ENCODE measurements at regions not wholly inside any gene's neighbourhood (a gene's known extent, or its start where the extent isn't known, plus 50 kb on each side); places are given as distances from the start of the nearest gene placed in this dataset.
"Not testable (repeated sequence)": the region's sequence is repeated elsewhere in the genome, so short reads cannot be mapped to it uniquely, and the experiment has no call there.

GRCh38 chr6:1230689-1231605, 81.0 kb upstream of the FOXQ1 start:
- DNase-seq (ENCODE audit: low read depth), result no peak

DNA sequence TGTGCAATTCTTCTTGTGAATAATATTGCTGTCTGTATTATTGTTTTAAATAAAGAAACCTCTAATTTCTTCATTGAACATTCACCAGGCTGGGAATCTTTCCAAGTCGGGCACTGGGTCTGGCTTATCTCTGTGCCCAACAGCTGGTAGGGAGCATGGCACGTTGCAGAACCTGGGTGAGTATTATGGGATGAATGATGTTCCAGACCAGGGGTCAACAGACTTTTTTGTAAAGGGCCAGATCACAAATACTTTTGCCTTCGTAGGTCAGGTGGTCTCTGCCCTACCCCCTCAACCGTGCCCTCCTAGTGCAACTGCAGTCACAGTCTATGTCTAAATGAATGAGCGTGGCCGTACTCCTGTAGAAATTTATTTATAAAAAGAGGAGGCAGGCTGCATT, 81.6 kb upstream of the FOXQ1 start:
- DNase-seq (ENCODE audit: low read depth), result no peak

GRCh38 chr6:1229808-1230207, 82.1 kb upstream of the FOXQ1 start:
- no peak for DNase-seq (ENCODE audit: low read depth)

DNA sequence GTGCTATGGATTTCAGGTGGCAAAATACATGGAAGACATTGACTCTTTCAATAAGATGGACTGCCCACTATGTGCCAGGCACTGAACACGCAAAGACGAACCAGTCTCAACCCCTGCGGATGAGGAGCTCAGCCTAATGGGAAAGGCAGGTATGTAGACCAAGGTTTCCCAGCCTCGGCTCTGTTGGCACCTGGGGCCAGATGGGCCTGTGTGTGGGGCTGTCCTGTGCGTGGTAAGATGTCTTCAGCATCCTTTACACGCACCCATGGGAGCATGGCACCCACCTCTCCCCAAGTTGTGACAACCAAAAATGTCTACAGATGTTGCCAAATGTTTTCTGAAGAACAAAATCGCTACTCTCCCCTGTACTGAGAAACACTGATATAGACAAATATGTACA, 82.6 kb upstream of the FOXQ1 start:
- DNase-seq (ENCODE audit: low read depth), result no peak

- DNase-seq (ENCODE audit: low read depth), result no peak
Measured at GRCh38 chr6:1228754-1229191, 83.1 kb upstream of the FOXQ1 start.

GRCh38 chr6:1227935-1228753, 83.8 kb upstream of the FOXQ1 start:
- no peak for DNase-seq (ENCODE audit: low read depth)

DNA sequence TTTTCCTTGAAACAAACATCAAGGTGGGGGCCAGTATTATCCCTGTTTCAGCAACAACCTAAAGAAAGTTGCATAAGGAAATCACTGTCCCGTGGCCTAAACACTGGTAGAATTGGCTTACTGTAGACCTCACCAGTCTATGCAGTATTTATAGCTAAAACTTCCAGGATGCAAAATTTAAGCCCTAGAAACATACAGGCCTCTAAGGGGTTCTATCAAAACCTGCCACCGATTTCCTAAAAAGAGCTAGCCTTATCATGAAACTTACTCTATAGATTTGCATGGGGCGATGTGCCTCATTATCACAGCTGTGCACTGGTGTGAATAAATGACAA, 84.3 kb upstream of the FOXQ1 start:
- no peak for DNase-seq (ENCODE audit: low read depth)

GRCh38 chr6:1226277-1227099, 85.4 kb upstream of the FOXQ1 start:
- no peak for DNase-seq (ENCODE audit: low read depth)

DNA sequence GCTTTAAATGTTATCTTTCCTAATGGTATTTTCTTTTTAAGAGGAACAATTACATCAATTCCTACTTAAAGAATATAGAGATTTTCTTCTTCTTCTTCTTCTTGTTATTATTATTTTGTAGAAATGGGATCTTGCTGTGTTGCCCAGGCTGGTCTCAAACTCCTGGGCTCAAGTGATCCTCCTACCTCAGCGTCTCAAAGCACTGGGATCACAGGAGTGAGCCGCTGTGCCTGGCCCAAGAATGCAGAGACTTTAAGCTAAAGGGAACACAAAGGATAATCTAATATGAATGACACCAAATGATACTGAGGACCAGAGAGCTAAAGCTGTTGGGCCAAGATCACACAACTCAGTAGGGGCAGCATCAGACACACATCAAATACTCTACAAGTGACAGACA, 87.4 kb upstream of the FOXQ1 start:
- DNase-seq (ENCODE audit: low read depth), result no peak

DNA sequence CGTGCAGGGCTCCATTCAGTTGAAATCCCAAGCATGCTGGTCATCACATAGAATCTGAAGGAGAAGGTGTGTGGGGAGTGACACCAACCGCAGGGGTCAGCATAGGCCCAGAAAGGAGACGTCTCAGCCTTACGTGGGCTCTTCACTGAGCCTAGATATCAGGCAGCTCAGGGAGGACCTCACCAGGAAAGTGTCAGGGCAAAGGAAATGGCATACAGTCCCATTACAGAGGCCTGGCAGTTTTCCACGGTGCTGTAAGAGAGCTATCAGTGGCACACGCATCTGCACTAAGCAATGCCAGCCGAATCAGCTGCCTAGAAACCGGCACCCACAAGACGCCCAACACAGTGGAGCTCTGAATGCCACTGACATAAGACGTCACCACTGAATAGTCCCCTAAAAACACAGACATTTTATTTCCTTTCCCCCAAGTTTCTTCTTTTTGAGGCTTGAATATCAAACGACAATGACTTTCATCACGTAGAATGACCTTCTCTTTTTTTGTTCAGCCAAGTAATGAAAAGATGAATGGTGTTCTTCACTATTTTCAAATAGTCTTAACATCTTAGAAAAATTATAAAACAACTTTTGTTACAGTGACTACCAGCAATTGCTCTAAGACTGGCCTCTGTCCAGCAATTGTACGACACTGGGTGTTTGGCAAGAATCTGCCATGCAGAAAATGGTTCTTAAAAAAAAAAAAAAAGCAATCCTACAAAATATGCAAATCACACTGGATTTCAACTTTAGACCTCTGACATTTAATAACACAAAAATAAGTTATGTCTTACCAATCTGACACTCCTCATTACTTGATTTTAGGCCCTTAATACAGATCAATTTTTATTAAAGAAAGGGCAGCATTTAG, 88.9 kb upstream of the FOXQ1 start:
- no peak for DNase-seq (ENCODE audit: low read depth)

- DNase-seq (ENCODE audit: low read depth), result no peak
Measured at GRCh38 chr6:1217396-1217795, 94.5 kb upstream of the FOXQ1 start.

- no peak for DNase-seq (ENCODE audit: low read depth)
Measured at GRCh38 chr6:1216488-1216974, 95.4 kb upstream of the FOXQ1 start.

GRCh38 chr6:1215884-1216487, 95.9 kb upstream of the FOXQ1 start:
- no peak for DNase-seq (ENCODE audit: low read depth)

- no peak for DNase-seq (ENCODE audit: low read depth)
Measured at GRCh38 chr6:1215023-1215422, 96.9 kb upstream of the FOXQ1 start.

DNA sequence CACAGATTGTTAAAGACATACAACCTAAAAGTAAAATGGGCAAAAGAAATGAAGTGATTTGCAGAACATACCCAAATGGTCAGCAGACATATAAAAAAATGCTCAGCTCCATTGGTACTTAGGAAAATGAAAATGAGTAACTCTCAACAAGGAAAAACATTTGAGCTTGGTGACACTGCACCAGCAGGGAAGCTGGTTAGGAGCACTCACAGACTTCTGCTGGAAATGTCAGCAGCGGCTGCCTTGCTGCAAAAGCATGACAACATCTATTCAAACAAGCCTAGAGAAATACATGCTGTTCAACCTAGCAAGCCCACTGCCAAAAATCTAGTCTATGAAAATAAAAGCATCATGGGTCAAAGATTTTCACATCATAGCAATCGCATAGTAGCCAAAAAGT, 99.0 kb upstream of the FOXQ1 start:
- DNase-seq (ENCODE audit: low read depth), result no peak

- not testable (repeated sequence) for DNase-seq (ENCODE audit: low read depth)
Measured at GRCh38 chr6:1212138-1212537, 99.8 kb upstream of the FOXQ1 start.

DNA sequence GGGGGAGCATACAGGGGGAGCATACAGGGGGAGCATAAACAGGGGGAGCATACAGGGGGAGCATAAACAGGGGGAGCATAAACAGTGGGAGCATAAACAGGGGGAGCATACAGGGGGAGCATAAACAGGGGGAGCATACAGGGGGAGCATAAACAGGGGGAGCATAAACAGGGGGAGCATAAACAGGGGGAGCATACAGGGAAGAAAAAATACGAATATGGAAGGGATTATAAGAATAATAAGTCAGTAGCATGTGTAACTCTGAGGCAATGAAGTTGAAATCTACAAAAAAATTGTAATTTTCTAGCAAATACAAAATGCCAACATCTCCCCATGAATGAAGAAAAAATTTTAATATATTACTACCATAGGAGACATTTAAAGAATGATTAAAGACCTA, 101.3 kb upstream of the FOXQ1 start:
- DNase-seq (ENCODE audit: low read depth), result not testable (repeated sequence)

DNA sequence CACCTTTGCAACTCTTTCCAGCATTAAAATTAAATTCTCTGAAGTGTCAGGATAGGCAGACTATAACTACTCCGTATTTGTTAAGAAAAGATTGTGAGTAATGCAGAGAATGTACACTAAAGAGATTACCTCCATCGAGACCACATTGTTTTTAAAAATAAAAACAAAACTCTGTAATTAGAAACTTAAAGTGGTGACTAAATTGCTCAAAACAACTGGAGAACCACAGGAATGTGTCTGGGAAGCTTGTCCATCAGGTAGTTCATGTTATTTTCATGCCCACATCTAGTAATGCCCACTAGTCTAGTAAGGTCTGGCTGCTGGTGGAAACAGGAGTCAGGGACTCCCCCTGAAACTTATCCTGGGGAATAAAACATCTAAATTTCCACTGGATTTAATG, 103.0 kb upstream of the FOXQ1 start:
- DNase-seq (ENCODE audit: low read depth), result no peak

DNA sequence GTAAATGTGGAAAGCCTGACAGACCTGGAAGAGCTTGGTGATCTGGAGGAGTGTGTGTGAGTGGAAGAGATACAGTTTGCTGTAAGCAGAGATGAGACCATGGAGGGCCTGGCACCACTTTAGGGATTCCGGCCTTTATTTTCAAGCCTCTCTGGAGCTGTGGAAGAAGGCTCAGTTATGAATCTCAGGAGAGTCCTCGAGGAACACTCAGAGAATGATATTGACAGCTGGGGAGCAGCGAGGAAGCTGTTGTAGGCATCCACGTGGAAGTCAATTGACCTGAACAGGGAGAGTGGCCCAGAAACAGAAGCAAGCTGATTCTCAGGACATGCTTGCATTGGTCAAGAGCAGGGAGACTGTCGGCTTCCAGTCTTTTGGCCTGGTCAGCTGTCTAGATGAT, 108.4 kb upstream of the FOXQ1 start:
- DNase-seq (ENCODE audit: low read depth), result no peak

DNA sequence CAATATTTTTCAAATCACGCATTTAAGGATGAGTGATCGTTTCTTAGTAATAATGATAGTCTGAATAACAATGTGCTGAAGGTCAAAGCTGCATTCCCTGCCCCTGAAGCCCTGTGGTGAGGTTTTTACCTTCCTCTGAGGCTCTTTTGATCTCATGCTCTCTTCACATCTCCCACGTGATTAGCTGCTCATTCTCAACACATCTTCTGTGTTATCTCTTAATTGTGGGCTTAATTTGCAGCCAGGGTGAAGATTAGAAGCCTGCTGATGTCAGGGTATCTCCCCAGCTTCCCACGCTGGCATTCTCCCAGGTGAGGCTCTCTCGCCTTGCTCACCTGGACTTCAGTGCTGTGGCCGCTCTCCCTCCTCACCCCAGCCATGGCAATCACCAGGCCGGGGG, 109.7 kb upstream of the FOXQ1 start:
- no peak for DNase-seq (ENCODE audit: low read depth)
